ENCODE measurements at regions not wholly inside any gene's neighbourhood (a gene's known extent, or its start where the extent isn't known, plus 50 kb on each side); places are given as distances from the start of the nearest gene placed in this dataset.

- no peak for TF ChIP-seq TAF1 (IDR thresholded peaks at IDR 0.05; ENCODE audit: borderline replicate concordance, insufficient read depth, low read length)
- TF ChIP-seq REST (IDR thresholded peaks at IDR 0.05; ENCODE audit: insufficient read depth in 1 of 2, low read depth in 2 of 2, low read length in 2 of 2) = no peak
- TF ChIP-seq POLR2AphosphoS5 (IDR thresholded peaks at IDR 0.05; ENCODE audit: low read depth, low read length) = no peak
- TF ChIP-seq SIN3A (IDR thresholded peaks at IDR 0.05; ENCODE audit: borderline replicate concordance, insufficient read depth, low read length) = no peak
Measured at GRCh38 chr6:75023634-75024033, 182.2 kb downstream of the COL12A1 start.

Data from PFSK-1 (cell line).